ENCODE measurements at regions not wholly inside any gene's neighbourhood (a gene's known extent, or its start where the extent isn't known, plus 50 kb on each side); places are given as distances from the start of the nearest gene placed in this dataset.

GRCh38 chr12:97082029-97082428, 175.0 kb downstream of the NEDD1 start:
- intact Hi-C loops (cut with DNase I) = no loop called here
- DNase-seq = no peak

- no peak for DNase-seq
- intact Hi-C loops (cut with DNase I) = no loop called here
Observed at GRCh38 chr12:97093187-97093683, 186.2 kb downstream of the NEDD1 start.

GRCh38 chr12:97097734-97098133, 190.7 kb downstream of the NEDD1 start:
- DNase-seq = no peak
- intact Hi-C loops (cut with DNase I) = no loop called here

- no peak for DNase-seq
- intact Hi-C loops (cut with DNase I) = no loop called here
Observed at GRCh38 chr12:97109441-97109840, 202.4 kb downstream of the NEDD1 start.

GRCh38 chr12:97112136-97112535, 205.1 kb downstream of the NEDD1 start:
- intact Hi-C loops (cut with DNase I) = no loop called here
- DNase-seq = no peak

DNA sequence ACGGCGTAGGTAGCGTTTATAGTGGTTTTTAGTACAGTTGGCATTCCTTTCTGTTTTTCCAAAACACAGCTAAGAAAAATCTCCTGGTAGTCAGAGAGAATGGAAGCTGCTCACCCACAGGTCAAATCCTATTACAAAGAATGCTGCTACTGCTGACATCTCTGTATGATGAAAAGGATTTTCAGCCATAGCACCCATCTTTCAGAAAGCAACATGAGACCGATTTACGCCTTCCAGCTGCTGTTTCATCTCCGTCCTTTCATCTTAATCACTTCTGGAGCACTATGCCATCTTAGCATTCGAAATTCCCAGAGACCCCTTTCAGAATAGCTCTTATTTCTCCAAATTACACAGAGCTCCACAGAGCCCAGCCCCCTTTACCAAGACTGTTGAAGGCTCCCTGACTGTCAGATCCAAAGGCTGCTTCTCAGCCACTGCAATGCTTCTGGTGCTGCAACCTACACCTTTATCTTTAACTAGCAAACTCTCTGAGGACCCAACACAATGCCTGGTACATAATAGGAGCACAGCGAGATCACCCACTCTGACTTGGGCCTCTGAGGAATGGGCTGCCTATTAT, 211.8 kb downstream of the NEDD1 start:
- DNase-seq = no peak
- intact Hi-C loops (cut with DNase I) = no loop called here

GRCh38 chr12:97127061-97127460, 220.0 kb downstream of the NEDD1 start:
- intact Hi-C loops (cut with DNase I) = no loop called here
- no peak for DNase-seq

GRCh38 chr12:97131220-97131981, 224.3 kb downstream of the NEDD1 start:
- intact Hi-C loops (cut with DNase I) = no loop called here

DNA sequence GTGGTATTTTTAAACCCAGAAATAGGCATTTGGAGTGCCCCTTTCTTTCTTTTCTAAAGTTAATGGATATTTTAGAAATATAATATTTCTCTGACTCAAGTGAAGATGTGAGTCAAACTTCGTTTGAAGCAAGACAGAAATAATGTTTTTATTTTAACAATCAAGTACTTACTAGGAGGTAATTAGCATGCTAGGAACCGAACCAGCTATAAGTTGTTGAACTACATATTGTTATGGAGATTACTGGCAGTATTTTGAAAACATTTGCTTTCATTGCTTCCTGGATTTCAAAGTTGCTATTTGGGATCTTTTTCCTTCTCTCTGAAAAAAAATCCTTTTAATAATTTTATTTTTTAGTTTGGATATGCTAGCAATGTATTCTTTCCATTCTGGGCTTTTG, 225.2 kb downstream of the NEDD1 start:
- intact Hi-C loops (cut with DNase I) = no loop called here

More at GRCh38 chr12:97131220-97131981, 224.3 kb downstream of the NEDD1 start:
- DNase-seq = no peak

GRCh38 chr12:97134495-97134894, 227.4 kb downstream of the NEDD1 start:
- intact Hi-C loops (cut with DNase I) = no loop called here

More for the DNA sequence above, 225.2 kb downstream of the NEDD1 start:
- no peak for DNase-seq

DNA sequence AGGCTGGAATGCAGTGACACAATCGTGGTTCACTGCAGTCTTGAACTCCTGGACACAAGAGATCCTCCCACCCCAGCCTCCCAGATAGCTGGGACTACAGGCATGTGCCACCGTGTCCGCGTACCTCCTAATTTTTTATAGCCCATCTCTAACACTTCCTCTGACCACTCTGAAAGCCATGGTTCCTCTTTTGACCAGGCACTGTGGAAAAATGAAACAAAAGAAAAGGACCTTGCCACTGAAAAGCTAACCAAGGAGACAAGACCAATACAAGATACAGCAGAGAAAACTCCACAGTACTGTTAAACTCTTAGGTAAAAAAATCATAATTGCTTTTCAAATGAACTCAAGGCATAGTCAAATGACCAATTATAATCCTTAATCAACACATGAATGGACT, 233.3 kb downstream of the NEDD1 start:
- no peak for DNase-seq
- intact Hi-C loops (cut with DNase I) = loop anchor here (10.0 kb wide), 1 partner anchor 264 kb away; no protein-coding TSS in a partner anchor

More at GRCh38 chr12:97134495-97134894, 227.4 kb downstream of the NEDD1 start:
- no peak for DNase-seq

DNA sequence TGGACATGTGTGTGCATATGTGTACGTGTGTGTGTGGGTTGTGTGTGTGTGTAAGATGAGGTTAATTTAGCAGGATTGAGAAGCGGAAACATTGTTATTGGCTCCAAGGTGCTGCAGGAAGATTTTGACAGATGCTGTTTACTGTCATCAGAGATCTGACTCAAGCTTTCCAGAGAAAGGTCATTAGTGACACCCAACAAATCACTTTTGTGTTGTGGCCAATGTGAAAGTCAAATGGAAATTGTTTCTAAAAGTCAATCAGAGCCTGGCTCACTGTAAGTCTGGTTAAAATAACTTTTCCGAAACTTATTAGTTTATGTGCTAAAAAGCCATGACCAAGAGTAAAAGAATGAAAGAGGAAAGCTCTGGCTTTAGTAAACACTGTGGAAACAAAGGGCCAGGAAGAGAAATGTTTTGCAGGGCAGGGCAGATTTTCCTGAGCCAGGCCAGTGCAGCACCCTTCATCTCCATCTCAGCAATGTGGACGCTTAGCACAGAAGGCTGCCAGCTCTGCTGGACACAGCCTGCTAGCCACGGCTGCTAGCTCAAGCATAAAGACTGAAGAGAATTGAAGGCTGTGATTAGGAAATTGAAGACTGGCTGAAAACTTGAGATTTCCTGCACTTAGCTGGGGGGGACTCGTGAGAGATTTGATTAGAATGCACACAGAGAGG, 235.8 kb downstream of the NEDD1 start:
- intact Hi-C loops (cut with DNase I) = loop anchor here (10.0 kb wide), 1 partner anchor 262 kb away; no protein-coding TSS in a partner anchor
- peak in 1 of 10 donors; percentile 21 for DNase-seq

DNA sequence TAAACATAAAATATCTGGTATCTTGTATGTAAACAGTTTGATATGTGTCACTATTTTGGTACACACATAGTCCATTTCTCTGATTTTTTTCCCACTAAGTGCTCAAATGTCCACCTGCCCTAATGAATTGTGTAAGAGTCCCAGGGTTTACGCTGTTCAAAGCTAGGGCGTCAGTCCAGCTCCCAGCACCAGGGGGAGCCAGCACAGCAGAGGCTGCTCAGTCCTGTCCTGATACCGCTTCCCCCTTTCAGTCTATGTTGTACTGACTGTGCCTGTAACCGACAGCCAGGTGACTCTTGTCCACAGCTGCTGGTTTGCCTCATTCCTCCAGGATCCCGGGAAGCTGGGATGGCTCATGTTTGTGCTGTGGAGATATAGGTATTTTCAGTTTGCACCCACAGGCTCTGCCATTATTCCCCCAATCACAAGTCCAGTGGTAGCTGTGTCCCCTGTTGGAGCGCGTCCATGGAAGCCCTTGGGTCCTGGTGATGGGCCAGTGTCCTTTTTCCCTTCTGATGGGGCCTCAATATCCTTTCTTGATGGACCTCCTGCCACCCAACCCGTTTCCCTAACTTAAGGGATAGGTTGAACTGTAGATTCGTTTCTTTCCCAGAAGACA, 242.0 kb downstream of the NEDD1 start:
- intact Hi-C loops (cut with DNase I) = loop anchor here (1.0 to 10.0 kb wide), 3 partner anchors 159 to 1248 kb away; no protein-coding TSS in a partner anchor
- DNase-seq = peak in 7 of 10 donors; percentile 17 to 90 (median 68)

GRCh38 chr12:97151481-97151880, 244.4 kb downstream of the NEDD1 start:
- no peak for DNase-seq
- intact Hi-C loops (cut with DNase I) = no loop called here

GRCh38 chr12:97159377-97159776, 252.3 kb downstream of the NEDD1 start:
- DNase-seq = no peak
- intact Hi-C loops (cut with DNase I) = no loop called here

GRCh38 chr12:97160277-97160676, 253.2 kb downstream of the NEDD1 start:
- intact Hi-C loops (cut with DNase I) = no loop called here
- no peak for DNase-seq

GRCh38 chr12:97162173-97162572, 255.1 kb downstream of the NEDD1 start:
- no peak for DNase-seq
- intact Hi-C loops (cut with DNase I) = no loop called here

DNA sequence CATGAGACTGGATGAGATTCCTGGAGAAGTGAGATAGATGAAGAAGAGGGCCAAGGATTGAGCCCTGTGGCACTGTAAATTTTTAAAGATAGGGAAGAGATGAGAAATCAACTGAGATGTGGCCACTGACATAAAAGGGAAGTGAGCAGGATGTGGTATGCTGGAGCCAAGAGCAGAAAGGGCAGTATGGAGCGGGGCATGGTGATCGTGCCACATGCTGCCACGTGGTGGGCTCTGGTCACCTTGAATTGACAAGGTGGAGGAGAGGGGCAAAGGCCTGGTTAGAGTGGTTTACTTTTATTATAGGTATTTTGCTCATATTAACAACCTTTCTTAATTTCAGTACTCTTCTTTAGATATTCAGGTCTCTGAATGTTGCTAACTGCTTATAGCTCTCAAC, 257.9 kb downstream of the NEDD1 start:
- intact Hi-C loops (cut with DNase I) = no loop called here
- no peak for DNase-seq

GRCh38 chr12:97167598-97167997, 260.5 kb downstream of the NEDD1 start:
- intact Hi-C loops (cut with DNase I) = no loop called here
- peak in 1 of 10 donors; percentile 6 for DNase-seq

DNA sequence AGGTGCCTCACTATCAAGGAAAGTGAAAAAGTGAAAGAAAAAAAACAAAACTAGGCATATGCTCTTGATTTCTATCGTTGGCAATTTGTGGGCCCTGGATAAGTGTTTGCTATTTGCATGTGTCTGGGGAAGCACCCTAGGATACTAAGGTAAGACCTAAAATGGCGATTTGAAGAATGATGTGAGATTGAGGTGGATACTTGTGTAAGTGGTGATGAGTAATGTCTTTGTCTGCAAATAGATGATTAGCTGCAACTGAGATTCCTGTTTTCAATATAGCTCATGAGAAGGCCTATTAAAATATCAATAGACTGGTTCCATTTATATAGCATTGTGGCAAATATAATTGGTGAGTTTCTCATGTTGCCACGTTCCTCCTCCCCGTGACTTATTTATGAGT, 261.7 kb downstream of the NEDD1 start:
- intact Hi-C loops (cut with DNase I) = no loop called here
- DNase-seq = no peak

All from posterior cingulate gyrus (tissue), 11 donors.